Nephron (organoid): ENCODE measurements at regions not wholly inside any gene's neighbourhood (a gene's known extent, or its start where the extent isn't known, plus 50 kb on each side); places are given as distances from the start of the nearest gene placed in this dataset.
"Not testable (repeated sequence)": the region's sequence is repeated elsewhere in the genome, so short reads cannot be mapped to it uniquely, and the experiment has no call there.

Experiments
- H3K27ac Mint-ChIP-seq, 3 experiments: 2 replicates each; pipeline ENCODE4 v1.8.0; 2020; ENCODE audit warnings: mixed read lengths in 3 of 3, mild to moderate bottlenecking in 2 of 3, moderate library complexity in 1 of 3
- H3K27me3 Mint-ChIP-seq: 2 replicates; pipeline ENCODE4 v1.8.0; 2021; ENCODE audit warnings: low read depth, mild to moderate bottlenecking, moderate library complexity, mixed read lengths
- H3K36me3 Mint-ChIP-seq: 2 replicates; pipeline ENCODE4 v1.8.0; 2020; ENCODE audit warnings: low read depth, mixed read lengths
- H3K4me1 Mint-ChIP-seq: 2 replicates; pipeline ENCODE4 v1.8.0; 2020; ENCODE audit warnings: mixed read lengths
- H3K4me3 Mint-ChIP-seq, 3 experiments: 2 replicates each; pipeline ENCODE4 v1.8.0; 2020; ENCODE audit warnings: mild to moderate bottlenecking in 3 of 3, mixed read lengths in 3 of 3, moderate library complexity in 2 of 3
- H3K9me3 Mint-ChIP-seq: 2 replicates; pipeline ENCODE4 v1.8.0; 2020; ENCODE audit warnings: mixed read lengths

DNA sequence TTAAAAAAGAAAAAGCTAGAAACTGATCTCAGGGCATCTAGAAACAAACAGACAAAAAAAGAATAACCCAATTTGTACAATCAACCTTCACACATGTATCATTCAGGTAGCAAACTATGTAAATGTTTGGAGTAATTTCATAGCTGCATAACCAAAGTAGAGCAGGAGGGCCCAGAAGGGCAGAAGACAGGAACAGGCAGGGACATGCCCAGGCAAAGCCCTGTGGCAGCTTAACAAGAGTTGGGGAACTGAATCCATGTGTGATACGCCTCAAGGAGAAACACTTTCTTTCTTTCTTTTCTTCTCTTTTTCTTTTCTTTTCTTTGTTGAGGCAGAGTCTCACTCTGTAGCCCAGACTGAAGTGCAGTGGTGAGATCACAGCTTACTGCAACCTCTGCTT, 390.4 kb upstream of the ANKRD20A1 start:
- H3K9me3 Mint-ChIP-seq, H3K36me3 Mint-ChIP-seq, H3K4me1 Mint-ChIP-seq, H3K4me3 Mint-ChIP-seq, H3K27ac Mint-ChIP-seq, H3K27me3 Mint-ChIP-seq: not testable (repeated sequence)

DNA sequence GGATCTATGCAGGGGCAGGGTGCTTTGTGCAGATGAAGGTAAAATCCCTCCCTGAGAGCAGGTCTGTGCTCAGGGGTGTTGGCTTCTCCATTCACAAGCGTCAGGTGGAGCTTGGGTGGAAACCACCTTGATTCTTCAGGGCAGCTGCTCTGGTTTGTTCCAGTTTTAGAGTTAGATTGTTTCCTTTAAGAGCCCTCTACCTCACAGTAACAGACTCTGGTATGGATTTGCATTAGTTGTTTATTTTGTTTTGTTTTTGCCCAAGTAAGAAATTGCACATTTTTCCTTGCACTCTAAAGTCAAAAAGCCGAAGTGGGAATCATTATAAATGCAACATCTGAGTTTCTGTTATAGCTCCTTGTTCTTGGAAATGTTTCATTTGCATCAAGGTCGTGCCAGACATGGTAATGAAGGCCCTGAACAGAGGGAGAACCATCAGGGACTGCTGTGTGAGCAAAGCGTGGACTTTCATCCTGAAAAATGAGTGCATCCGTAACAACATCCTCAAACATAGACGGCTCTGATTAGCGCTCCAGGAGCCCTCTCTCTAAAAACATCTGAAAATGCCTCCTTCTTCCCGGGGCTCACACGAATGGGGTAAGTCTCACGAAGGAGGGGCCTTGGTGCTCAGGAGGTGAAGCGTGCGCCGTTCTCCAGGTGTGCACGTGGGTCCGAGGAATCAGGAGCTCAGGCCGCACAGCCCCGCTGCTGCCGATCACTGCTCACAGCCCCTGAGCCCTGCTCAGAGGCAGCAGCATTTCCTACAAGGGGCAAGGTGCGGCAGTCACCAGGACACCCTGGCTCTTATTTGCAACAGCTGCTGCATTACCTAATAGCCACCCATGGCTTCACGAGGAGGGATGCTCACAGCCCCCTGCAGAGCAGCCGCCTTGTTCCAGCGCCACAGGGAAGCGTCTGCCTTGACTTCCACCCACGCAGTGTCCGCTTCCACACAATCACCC, 396.7 kb upstream of the ANKRD20A1 start:
- not testable (repeated sequence) for H3K36me3 Mint-ChIP-seq, H3K27ac Mint-ChIP-seq, H3K4me1 Mint-ChIP-seq, H3K9me3 Mint-ChIP-seq, H3K27me3 Mint-ChIP-seq, H3K4me3 Mint-ChIP-seq

- not testable (repeated sequence) for H3K9me3 Mint-ChIP-seq, H3K27ac Mint-ChIP-seq, H3K27me3 Mint-ChIP-seq, H3K36me3 Mint-ChIP-seq, H3K4me3 Mint-ChIP-seq, H3K4me1 Mint-ChIP-seq
These were observed 405.8 kb upstream of the ANKRD20A1 start for GRCh38 chr9:67452941-67453340.

- H3K9me3 Mint-ChIP-seq, H3K27me3 Mint-ChIP-seq, H3K4me3 Mint-ChIP-seq, H3K4me1 Mint-ChIP-seq, H3K27ac Mint-ChIP-seq, H3K36me3 Mint-ChIP-seq: not testable (repeated sequence)
These were observed 416.4 kb upstream of the ANKRD20A1 start for GRCh38 chr9:67442313-67442712.

DNA sequence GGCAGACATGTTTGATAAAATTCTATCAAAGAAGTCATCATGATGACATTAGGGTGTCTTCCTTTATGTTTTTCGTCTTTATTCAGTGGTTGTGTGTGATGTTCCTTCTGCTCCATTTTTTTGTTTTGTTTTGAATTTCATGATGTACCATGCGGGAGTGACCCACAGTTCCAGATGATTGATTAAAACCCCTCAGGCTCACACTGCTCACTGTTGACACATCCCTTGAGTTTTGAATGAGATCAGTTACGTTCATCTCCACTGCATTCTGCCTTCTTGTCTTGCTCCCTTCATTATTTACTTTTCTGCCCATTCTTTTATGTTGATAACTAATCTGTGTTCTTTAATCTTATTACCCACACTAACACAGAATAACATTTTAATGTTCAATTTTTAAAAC, 421.7 kb upstream of the ANKRD20A1 start:
- not testable (repeated sequence) for H3K4me1 Mint-ChIP-seq, H3K27me3 Mint-ChIP-seq, H3K27ac Mint-ChIP-seq, H3K9me3 Mint-ChIP-seq, H3K4me3 Mint-ChIP-seq, H3K36me3 Mint-ChIP-seq

DNA sequence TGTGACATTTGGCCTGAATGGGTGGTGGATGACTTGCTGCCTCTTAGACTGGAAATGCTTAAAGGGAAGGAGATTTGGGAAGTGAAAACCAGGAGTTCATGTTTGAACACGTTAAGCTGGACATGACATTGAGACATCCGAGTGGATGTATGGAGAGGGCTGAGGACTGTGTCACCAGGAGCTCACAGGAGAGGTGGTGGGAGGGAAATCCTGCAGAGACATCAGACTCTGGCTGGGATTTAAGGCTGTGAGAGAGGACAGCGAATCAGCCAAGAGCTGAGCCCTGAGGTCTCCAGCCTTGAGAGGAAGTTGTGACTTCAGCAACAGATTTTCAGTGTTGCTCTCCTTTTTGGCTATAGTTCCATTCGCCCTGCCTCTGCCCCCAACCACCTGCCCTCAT, 432.5 kb upstream of the SPATA31A3 start:
- not testable (repeated sequence) for H3K27ac Mint-ChIP-seq, H3K9me3 Mint-ChIP-seq, H3K4me3 Mint-ChIP-seq, H3K36me3 Mint-ChIP-seq, H3K4me1 Mint-ChIP-seq, H3K27me3 Mint-ChIP-seq

DNA sequence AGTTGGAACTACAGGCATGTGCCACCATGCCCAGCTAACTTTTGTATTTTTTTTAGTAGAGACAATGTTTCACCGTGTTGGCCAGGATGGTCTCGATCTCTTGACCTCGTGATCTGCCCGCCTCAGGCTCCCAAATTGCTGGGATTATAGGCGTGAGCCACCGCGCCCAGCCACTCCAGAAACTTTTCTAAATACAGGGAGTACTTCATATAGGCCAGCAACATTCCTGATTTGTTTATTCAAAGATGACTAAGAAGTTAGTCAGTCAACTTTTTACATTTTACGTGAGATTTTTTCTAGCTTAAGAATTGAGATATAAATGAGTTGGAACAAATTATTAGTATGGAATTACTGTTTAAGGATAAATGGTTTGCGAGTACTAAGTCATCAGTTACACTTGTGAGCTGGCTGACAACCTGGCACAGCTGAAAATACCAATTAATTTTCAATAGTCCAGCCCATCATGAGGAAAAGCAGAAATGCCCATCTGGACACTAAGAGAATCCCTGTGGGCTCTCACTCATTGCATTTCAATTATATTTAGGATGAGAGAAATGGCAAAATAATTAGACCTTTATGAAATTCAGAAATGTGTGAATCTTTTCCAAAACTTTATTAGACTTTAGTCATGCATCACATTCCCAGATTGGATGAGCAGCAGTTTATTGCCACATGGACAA, 430.8 kb upstream of the SPATA31A3 start:
- not testable (repeated sequence) for H3K27me3 Mint-ChIP-seq, H3K4me1 Mint-ChIP-seq, H3K4me3 Mint-ChIP-seq, H3K27ac Mint-ChIP-seq, H3K36me3 Mint-ChIP-seq, H3K9me3 Mint-ChIP-seq

- not testable (repeated sequence) for H3K4me1 Mint-ChIP-seq, H3K36me3 Mint-ChIP-seq, H3K9me3 Mint-ChIP-seq, H3K4me3 Mint-ChIP-seq, H3K27me3 Mint-ChIP-seq, H3K27ac Mint-ChIP-seq
These were observed 426.2 kb upstream of the SPATA31A3 start for GRCh38 chr9:67418496-67419079.

DNA sequence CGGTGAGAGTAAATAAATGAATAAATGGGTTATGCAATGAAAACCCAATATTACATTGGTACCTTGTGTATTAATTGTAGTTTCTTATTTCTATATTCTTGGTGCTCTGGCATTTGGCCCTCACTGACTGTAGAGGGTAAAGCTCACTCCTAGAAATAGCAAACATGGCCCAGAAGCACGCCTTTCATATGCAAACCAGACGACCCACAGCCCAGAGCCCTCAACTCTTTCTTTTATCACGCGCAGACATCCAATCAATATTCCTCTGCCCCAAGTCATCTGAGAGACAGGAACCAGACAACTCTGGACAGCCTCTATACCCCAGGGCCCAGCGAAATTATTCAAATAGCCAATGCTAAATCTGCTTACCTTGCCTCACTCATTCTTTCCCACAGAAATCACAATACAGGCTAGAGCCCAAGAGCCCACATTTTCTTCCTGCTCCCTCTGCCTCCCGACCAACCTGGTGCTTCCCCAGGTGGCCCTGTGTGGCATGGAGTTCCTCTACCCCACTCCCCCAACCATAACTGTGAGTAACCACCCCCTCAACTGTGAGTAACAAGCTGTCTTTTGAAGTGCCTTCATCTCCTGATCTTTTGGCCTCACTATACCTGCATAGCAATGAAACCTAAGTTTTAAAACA, 425.1 kb upstream of the SPATA31A3 start:
- not testable (repeated sequence) for H3K4me3 Mint-ChIP-seq, H3K36me3 Mint-ChIP-seq, H3K27me3 Mint-ChIP-seq, H3K4me1 Mint-ChIP-seq, H3K9me3 Mint-ChIP-seq, H3K27ac Mint-ChIP-seq

DNA sequence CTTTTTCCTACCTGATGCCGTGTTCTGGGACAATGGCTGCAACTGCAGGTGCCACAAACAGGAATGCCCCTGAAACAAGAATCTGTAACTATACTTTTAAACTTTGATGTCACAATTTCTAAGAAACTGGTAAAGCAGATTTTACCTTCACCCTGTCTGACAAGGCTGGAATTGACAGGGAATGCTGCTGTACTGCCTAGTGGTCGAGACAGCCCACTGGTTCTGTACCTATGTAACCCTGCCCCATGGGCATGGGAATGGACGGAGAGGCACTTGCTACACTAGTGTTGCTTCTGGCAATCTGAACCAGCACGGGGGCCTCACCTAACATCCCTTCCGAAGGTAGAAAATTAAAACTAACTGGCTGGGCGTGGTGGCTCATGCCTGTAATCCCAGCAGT, 424.3 kb upstream of the SPATA31A3 start:
- not testable (repeated sequence) for H3K4me1 Mint-ChIP-seq, H3K4me3 Mint-ChIP-seq, H3K27ac Mint-ChIP-seq, H3K9me3 Mint-ChIP-seq, H3K36me3 Mint-ChIP-seq, H3K27me3 Mint-ChIP-seq

DNA sequence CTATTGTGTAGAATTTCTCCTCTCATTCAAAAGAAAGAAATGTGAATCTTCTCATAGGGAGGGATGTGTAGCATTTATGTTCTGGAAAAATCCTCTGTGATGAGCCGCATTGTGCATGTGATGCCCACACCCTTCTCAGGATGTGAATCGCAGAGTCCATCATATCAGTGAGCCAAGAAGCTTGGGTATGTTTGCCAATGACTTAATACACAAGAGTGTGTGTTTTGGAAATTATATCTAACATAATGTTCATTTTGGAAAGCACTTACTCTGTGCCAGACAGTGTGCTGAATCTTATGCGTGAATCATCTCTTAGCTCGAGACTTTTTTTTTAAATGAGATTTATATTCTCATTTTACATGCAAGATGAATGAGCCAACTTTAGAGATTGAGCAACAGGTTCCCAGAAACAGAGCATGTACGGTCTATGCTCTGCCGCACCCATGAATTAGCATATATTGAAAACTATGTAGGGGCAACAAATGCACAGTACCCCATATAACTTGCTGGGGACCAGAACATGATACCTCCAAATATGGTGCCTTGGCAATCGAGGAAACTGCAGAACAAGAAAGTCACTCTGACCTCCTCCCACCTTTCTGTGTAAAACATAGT, 418.4 kb upstream of the SPATA31A3 start:
- not testable (repeated sequence) for H3K4me1 Mint-ChIP-seq, H3K4me3 Mint-ChIP-seq, H3K27ac Mint-ChIP-seq, H3K27me3 Mint-ChIP-seq, H3K36me3 Mint-ChIP-seq, H3K9me3 Mint-ChIP-seq

- not testable (repeated sequence) for H3K9me3 Mint-ChIP-seq, H3K36me3 Mint-ChIP-seq, H3K4me3 Mint-ChIP-seq, H3K4me1 Mint-ChIP-seq, H3K27ac Mint-ChIP-seq, H3K27me3 Mint-ChIP-seq
These were observed 411.4 kb upstream of the SPATA31A3 start for GRCh38 chr9:67403739-67404138.

- not testable (repeated sequence) for H3K27me3 Mint-ChIP-seq, H3K4me3 Mint-ChIP-seq, H3K36me3 Mint-ChIP-seq, H3K27ac Mint-ChIP-seq, H3K9me3 Mint-ChIP-seq, H3K4me1 Mint-ChIP-seq
These were observed 405.4 kb upstream of the SPATA31A3 start for GRCh38 chr9:67397731-67398130.

GRCh38 chr9:67394782-67395181, 402.4 kb upstream of the SPATA31A3 start:
- not testable (repeated sequence) for H3K27me3 Mint-ChIP-seq, H3K36me3 Mint-ChIP-seq, H3K4me1 Mint-ChIP-seq, H3K27ac Mint-ChIP-seq, H3K4me3 Mint-ChIP-seq, H3K9me3 Mint-ChIP-seq

DNA sequence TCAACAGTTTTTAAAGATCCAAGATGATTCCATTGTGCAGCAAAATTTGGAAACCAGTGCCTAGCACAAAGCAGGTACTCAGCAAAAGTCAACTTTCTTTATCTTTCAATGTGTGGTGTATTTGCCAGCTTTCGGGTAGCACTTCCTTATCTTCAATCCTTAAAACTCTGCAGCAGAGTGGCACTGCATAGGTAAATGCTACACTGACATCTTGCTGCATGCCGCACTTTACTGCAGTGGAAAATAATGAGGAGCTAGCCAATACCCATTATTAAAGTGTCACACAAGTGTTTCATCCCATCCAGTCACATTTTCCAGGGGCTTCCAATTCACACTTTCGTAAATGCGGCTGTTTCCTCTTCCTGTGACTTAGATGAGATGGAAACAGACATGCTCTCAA, 401.7 kb upstream of the SPATA31A3 start:
- not testable (repeated sequence) for H3K27me3 Mint-ChIP-seq, H3K27ac Mint-ChIP-seq, H3K9me3 Mint-ChIP-seq, H3K4me3 Mint-ChIP-seq, H3K4me1 Mint-ChIP-seq, H3K36me3 Mint-ChIP-seq
